Stimulated activated naive CD8-positive, alpha-beta T cell treated with anti-CD3 and anti-CD28 coated beads, Interleukin-15, amount 100 ng/mL, for 72 hours (primary cell): ENCODE measurements at regions not wholly inside any gene's neighbourhood (a gene's known extent, or its start where the extent isn't known, plus 50 kb on each side); places are given as distances from the start of the nearest gene placed in this dataset.
"Not testable (repeated sequence)": the region's sequence is repeated elsewhere in the genome, so short reads cannot be mapped to it uniquely, and the experiment has no call there.

ENCODE experiments used
- ATAC-seq: fragments of 150-1000 bp; cut with Tn5 transposase; 2 replicates; pipeline ENCODE4 v1.10.0; 2021; ENCODE audit warnings: mild to moderate bottlenecking, moderate library complexity
- DNase-seq, 2 donors: peaks; one replicate each; pipeline ENCODE4 v3.0.0; 2021 to 2022
- H3K27ac Mint-ChIP-seq, 2 donors: one replicate each; pipeline ENCODE4 v1.8.0; 2022; ENCODE audit warnings: mild to moderate bottlenecking in 2 of 2, mixed read lengths in 2 of 2, moderate library complexity in 2 of 2
- H3K27me3 Mint-ChIP-seq: one replicate; pipeline ENCODE4 v1.8.0; 2022; ENCODE audit warnings: mixed read lengths
- H3K4me1 Mint-ChIP-seq: one replicate; pipeline ENCODE4 v1.8.0; 2022; ENCODE audit warnings: mild to moderate bottlenecking, mixed read lengths
- H3K4me3 Mint-ChIP-seq, 2 donors: one replicate each; pipeline ENCODE4 v1.8.0; 2022; ENCODE audit warnings: mild to moderate bottlenecking in 2 of 2, mixed read lengths in 2 of 2, moderate library complexity in 1 of 2
- H3K9me3 Mint-ChIP-seq, 2 donors: one replicate each; pipeline ENCODE4 v1.8.0; 2022; ENCODE audit warnings: mixed read lengths in 2 of 2

DNA sequence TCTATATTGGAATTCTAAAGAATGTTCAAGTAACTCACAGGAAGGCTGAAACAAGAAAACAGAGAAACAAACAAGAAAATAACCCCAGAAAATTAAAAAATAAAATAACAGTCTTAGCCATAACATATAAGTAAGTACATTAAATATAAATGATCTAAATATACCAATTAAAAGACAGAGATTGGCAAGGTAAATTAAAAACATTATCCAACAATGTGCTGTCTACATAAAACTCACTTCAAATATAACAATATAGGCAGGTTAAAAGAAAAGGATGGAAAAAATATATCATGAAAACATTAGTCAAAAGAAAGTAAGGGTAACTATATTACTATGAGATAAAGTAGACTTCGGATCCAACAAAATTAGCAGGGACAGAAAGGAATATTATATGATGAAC, 98.1 kb upstream of the NANOS1 start:
- Mint-ChIP-seq H3K27me3 (peaks cover 36% of the 10 kb centered on the region), H3K9me3 (peaks cover 28 to 34% of the 10 kb centered on the region in 2 donors), H3K4me3 (no peak overlapping the region), H3K4me1 (no peaks in the 10 kb centered on the region), H3K27ac (no peak overlapping the region)
- ATAC-seq (no peak), DNase-seq (no peak)

DNA sequence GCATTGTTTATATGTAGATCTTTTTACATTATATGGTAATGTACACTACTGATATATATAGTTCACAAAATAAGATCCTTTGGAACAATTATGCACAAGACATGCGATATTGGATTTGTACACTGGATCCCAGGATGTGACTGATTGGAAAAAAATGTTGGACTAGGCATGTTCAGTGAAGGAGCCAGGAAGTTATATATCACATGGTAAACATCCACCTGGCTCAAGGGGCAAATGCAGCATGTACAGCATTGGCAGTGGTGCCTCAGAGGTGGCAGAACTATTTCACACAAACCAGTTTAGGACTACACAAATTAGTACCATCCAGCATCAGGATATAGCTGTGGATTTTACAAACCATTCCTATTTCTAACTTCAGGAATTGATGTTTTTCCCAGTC, 97.4 kb upstream of the NANOS1 start:
- not testable (repeated sequence) for ATAC-seq, H3K27ac Mint-ChIP-seq, H3K4me1 Mint-ChIP-seq, DNase-seq, H3K4me3 Mint-ChIP-seq
- Mint-ChIP-seq H3K9me3 (peaks cover 28 to 34% of the 10 kb centered on the region in 2 donors), H3K27me3 (peaks cover 37% of the 10 kb centered on the region)

DNA sequence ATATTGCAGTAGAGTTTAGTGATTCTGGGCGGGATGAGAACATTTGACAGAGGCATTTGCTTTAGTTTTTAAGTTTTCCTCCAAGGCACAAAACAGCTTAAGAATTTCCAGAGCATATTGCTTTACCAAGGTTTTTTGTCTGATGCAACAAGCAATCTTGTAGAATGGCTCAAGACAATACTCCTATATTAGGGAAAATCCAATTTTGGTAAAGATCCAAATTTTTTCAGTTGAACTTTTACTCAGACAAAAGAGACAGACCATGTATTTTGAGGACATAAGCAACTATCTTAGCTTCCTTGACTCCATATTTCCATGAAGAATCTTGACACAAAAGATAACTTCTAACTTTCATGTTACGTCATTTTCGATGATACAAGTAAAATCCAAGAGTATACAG, 92.3 kb upstream of the NANOS1 start:
- ATAC-seq (no peak), DNase-seq (no peak)
- Mint-ChIP-seq H3K4me3 (no peak overlapping the region), H3K27me3 (peaks cover 53% of the 10 kb centered on the region), H3K9me3 (peaks cover 18 to 21% of the 10 kb centered on the region in 2 donors), H3K4me1 (no peaks in the 10 kb centered on the region), H3K27ac (no peak overlapping the region)

DNA sequence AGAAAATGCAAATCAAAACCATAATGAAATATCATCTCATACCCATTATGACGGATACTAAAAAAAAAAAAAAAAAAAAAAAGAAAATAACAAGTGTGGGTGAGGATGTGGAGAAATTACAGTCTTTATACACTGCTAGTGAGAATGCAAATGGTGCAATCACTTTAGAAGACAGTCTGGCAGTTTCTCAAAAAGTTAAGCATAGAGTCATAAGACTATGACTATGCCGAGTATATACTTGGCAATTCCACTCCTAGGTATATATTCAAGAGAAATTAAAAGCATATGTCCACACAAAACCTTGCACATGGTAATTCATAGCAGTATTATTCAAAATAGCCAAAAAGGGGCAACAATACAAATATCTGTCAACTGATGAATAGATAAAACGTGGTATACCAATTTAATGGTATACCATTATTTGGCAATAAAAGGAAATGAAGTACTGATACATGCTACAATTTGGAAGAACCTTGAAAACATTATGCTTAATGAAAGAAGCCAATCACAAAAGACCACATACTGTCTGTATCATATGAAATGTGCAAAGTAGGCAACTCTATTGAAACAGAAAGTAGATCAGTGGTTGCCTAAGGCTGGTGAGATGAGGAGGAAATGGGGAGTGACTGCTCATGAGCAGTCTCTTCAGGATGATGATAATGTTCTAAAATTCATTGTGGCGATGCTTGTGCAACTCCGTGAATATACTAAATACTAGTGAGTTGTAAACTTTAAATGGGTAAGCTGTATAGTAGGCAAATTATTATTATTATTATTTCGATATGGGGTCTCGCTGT, 90.1 kb upstream of the NANOS1 start:
- DNase-seq (no peak), ATAC-seq (peak; percentile 54)
- Mint-ChIP-seq H3K4me3 (no peak overlapping the region), H3K4me1 (no peaks in the 10 kb centered on the region), H3K9me3 (peaks cover 9 to 10% of the 10 kb centered on the region in 2 donors), H3K27me3 (peaks cover 32% of the 10 kb centered on the region), H3K27ac (no peak overlapping the region)

DNA sequence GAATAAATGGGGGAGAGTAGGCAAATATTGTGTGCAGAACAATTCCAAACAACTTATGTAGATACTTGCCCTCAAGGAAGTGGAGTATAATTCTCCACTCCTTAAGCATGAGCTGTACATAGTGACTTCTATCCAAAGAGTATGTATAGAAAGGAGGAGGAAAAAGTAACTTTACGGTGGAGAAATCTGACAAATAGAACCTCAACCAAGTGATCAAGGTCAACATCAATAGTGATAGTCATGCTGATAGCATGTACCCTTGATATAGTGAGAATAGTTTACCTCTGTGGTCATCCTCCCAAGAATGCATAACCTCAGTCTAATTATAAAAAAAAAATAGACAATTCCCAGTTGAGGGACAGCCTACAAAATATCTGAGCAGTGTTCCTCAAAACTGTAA, 89.1 kb upstream of the NANOS1 start:
- DNase-seq (no peak), ATAC-seq (no peak)
- H3K9me3 Mint-ChIP-seq: peaks cover 9 to 10% of the 10 kb centered on the region in 2 donors
- H3K4me3 Mint-ChIP-seq: no peak overlapping the region
- H3K27me3 Mint-ChIP-seq: peaks cover 28% of the 10 kb centered on the region
- H3K4me1 Mint-ChIP-seq: no peaks in the 10 kb centered on the region
- no peak overlapping the region for H3K27ac Mint-ChIP-seq

DNA sequence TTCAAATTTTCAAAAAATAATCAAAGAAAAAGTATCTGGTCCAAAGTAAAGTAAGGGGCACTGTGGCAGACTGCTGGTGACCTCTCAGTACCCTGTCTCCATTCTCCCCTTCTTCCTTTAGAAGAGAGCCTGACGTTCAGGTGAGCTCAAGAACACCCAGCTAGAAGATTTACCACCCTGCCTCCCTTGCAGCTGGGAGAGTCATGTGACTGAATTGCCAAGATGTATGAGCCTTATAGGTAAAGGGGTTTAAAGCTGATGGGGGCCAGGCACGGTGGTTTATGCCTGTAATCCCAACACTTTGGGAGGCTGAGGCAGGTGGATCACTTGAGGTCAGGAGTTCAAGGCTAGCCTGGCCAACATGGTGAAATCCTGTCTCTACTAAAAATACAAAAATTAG, 86.3 kb upstream of the NANOS1 start:
- ATAC-seq (no peak), DNase-seq (no peak)
- Mint-ChIP-seq H3K9me3 (peaks cover 9 to 10% of the 10 kb centered on the region in 2 donors), H3K27ac (no peak overlapping the region), H3K27me3 (peaks cover 33% of the 10 kb centered on the region), H3K4me1 (no peaks in the 10 kb centered on the region), H3K4me3 (no peak overlapping the region)

DNA sequence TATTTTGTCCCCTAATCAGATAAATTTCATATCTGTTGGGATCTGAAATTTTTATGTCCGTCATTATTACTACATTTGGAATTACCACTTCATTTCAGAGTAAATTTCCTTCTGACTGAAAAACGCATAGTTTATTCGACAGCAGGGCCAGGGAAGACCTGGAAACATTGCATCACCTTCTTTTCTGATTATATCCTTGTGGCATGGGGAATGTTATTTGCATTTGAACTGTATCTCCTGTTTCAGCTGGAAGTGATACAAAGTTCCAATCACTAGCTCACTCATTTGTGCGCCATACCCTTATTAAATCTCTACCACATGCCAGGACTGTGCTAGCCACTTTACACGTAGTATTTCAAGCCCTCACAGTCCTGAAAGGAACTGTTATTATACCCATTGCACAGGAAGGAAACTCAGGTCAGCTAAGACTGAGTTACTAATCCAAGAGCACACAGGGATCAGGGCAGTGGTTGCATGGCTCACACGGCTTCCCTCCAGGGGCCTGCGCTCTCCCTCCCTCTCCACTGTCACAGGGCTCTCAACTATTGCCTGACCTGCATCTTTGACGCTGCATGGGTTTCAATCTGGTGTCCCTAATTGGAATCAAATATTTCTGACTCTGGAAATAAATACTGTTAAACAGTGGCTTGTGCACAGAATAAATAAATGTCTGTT, 84.4 kb upstream of the NANOS1 start:
- Mint-ChIP-seq H3K27me3 (peaks cover 46% of the 10 kb centered on the region), H3K27ac (no peak overlapping the region), H3K4me1 (no peaks in the 10 kb centered on the region), H3K4me3 (no peak overlapping the region), H3K9me3 (peaks cover 9 to 10% of the 10 kb centered on the region in 2 donors)
- no peak for ATAC-seq
- no peak for DNase-seq

DNA sequence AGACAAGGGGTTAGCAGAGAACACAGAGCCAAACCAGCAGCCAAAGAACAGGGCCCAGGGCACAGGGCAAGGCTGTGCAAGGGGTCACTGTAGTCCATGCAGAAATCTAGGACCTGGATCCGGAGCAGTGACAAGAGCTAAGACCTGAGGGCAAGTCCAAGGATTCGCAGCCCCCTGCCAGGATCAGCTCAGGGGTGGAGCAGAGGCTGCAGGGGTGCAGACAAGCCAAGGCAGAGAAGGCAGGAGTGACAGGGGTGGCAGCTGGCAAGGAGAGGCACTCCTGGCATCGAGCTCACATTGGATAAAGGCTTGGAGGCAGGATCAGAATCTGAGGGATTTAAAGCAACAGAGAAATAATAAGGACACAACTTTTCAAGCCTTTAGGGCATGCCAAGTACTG, 80.7 kb upstream of the NANOS1 start:
- ATAC-seq (no peak), DNase-seq (no peak)
- Mint-ChIP-seq H3K27ac (no peak overlapping the region), H3K27me3 (peaks cover 50% of the 10 kb centered on the region), H3K9me3 (no peaks in the 10 kb centered on the region), H3K4me1 (no peaks in the 10 kb centered on the region), H3K4me3 (no peak overlapping the region)

DNA sequence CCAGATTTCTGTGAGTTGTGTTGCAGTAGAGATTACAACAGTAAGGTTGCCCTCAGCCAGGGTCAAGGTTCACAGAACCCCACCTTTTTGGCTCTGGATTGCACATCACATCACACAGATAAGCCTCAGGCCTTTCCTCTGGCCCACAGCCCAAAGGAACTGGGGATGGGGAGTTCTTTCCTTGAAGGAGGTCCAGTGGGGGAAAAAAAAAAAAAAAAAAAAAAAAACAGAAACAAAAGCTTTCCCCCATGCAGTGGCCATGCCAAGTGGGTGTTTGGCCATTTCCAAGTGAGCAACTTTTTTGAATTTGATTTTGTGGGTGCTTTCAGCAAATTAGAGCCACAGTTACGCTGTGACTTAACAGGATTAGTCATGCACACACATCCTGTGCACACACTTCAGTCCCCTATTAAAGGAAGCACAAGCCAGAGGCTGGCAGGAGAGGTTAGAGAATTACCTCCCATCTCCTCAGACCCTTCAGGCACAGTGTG, 79.3 kb upstream of the NANOS1 start:
- Mint-ChIP-seq H3K4me3 (no peak overlapping the region), H3K9me3 (no peaks in the 10 kb centered on the region), H3K4me1 (no peaks in the 10 kb centered on the region), H3K27ac (no peak overlapping the region), H3K27me3 (peaks cover 54% of the 10 kb centered on the region)
- no peak for DNase-seq
- no peak for ATAC-seq

DNA sequence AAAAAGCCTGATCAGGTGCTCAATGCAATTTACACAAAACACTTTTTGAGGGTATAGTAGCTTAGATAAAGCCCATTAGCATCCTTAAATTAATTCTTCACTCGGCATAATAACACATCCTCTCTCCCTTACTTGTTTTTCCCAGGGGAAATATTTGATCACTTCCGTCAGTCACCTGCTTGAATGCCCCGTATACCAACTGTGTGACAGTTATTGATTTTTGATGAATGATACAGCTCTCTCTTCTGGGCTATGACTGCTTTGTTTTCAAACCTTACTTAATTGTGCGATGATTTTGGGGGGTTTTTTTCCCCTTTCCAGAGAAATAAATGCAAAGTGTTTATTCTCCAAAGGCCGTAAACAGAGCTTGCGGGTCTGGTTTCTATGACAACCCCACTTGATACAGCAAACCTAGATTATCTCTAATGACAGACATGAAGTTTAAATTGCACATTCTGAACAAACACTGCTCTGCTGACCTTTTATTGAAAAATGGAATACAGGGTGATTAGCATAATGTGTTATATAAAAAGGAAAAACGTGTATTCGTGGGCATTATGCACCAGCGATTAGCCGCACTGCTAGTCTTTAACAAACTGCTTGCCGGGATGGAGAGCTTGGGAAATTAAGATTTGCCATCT, 78.4 kb upstream of the NANOS1 start:
- H3K27me3 Mint-ChIP-seq: peaks cover 47% of the 10 kb centered on the region
- no peak overlapping the region for H3K4me3 Mint-ChIP-seq
- DNase-seq: no peak

DNA sequence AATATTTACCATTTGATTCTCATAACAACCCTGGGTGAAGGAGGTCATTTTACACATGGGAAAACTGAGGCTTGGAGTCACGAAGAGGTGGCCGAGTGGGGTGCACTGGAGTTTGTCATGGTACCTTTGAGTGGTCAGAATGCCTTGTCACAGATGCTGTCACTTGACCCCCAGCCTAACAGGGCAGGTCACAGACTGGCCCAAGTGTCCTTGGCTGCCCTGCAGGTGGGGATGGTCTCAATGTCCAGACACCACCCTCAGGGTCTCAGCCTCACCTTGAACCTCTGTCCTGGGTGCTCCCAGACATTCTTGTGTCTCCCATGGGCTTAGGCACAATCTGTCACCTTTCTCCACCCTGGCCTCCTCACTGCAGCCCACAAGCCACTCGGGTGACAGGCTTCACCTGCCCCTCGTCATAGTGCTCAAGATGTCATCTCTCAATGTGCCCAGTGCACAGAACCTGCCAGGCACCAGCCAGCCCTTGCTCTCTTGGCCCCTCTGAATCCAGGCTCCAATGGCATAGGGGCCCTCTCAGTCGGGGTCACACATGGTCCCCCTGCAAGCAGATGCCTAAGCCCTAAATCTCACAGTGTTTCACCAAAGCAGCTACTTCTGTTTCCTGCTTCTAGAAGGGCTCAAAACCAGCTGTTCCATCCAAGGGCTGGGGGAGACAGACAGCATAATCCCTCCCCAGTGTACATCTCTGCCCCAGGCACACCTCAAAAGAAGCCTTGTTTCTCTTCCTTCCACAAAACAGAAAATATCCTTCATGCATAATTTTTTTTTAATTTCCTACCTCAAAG, 76.8 kb upstream of the NANOS1 start:
- DNase-seq (no peak), ATAC-seq (no peak)
- no peaks in the 10 kb centered on the region for H3K4me1 Mint-ChIP-seq
- H3K4me3 Mint-ChIP-seq: no peak overlapping the region
- peak overlapping the region; percentile 14 to 48 for H3K27ac Mint-ChIP-seq
- H3K27me3 Mint-ChIP-seq: peaks cover 36% of the 10 kb centered on the region
- H3K9me3 Mint-ChIP-seq: no peaks in the 10 kb centered on the region

More for the DNA sequence above, 78.4 kb upstream of the NANOS1 start:
- Mint-ChIP-seq H3K9me3 (no peaks in the 10 kb centered on the region), H3K4me1 (no peaks in the 10 kb centered on the region), H3K27ac (no peak overlapping the region)
- no peak for ATAC-seq

DNA sequence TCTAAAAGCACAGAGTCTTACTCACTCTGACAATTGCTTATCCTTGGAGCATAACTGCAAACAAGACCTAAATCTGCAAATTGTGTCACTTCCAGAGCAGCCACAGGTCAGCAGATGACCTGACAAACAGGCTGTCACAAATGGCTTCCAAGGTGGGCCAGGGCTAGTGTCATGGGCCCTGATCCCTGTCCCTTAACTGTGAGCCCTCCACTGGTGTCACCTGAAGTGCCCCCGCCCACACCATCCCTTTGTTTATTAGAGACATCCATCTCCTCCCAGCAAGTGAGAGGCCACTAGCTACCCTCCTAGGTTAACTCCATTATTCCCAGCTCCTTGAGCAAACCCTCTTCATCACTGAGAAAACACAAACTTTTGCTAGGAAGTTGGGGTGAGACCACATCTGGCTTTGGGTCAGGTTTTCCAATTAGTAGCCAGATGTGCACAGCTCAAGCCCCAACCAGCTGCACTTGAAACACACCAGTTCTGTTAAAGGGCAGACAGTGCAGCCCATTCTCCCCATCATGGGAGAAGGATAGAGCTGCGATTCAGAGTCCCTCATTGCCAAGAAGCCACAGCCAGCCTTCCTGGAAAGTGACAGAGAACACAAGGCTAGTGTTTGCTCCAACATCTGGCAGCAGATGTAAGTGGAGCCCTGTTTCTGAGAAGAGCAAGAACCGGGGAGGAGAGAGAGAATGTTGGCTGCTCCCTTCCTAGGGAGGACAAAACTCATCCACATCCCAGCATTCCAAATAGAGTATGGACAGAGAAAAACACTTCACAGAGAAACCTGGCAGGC, 75.7 kb upstream of the NANOS1 start:
- ATAC-seq: no peak
- Mint-ChIP-seq H3K4me1 (no peaks in the 10 kb centered on the region), H3K9me3 (no peaks in the 10 kb centered on the region), H3K27me3 (peaks cover 31% of the 10 kb centered on the region), H3K4me3 (no peak overlapping the region), H3K27ac (no peak overlapping the region)
- DNase-seq: no peak

DNA sequence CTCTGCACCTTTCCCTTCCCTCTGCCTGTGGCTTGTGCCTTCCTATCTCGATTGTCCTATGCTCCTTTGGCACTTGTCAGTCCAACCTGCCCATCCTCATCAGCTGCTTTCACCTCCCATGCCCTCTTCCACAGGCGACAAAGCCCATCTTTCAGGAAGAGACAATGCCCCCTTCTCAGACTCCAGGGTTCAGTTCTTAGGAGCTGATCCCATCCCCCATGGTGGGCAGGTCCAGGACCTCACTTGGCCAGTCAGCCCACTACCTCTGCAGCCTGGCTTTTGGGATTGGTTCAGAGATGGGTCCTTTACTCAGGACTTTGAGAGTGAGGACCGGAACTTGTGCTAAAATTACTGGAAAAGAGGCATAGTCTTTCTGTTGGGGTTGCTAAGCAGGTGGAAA, 74.0 kb upstream of the NANOS1 start:
- Mint-ChIP-seq H3K9me3 (no peaks in the 10 kb centered on the region), H3K27ac (no peak overlapping the region), H3K27me3 (peaks cover 23% of the 10 kb centered on the region), H3K4me3 (no peak overlapping the region), H3K4me1 (no peaks in the 10 kb centered on the region)
- DNase-seq: no peak
- ATAC-seq: no peak

DNA sequence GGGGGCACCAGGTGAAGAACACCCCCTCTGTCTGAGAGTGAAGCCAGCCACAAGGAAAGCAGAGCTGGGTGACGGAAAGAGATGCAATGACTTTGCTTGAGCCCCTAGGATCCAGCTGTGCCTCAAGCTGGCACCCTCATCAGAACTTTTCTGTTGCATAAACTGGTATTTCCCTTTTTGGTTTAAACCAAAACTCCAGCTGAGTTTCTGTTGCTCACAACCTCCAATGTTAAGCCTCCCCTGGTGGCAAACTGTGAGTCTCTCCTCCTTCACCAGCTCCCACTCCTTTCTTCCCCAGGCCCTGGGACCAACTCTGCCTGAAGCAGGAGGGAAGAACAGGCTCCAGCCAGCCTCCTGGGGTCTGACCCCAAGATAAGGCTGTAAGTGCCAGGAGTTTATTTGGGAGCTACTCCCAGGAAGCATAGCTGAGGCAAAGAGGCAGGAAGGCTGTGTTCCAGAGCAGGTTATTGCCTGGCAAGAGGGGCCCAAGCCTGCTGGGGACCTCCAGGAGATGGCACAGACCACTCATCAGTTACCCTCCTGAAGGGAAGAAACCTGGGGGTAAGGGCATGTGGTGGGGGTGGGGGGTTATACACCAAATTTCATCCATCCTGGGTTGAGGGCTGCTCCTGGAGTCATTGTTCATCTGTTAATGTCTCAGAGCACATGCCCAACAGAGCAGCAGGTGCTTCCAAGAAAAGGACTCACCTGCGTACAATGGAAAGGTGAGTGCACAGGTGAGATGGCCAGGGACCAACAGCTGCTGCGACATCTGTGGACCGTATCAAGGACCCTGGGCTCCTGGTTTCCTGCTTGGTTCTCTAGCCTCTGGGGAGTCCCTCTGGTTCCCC, 73.3 kb upstream of the NANOS1 start:
- ATAC-seq (no peak), DNase-seq (no peak)
- no peaks in the 10 kb centered on the region for H3K9me3 Mint-ChIP-seq
- peak overlapping the region in 1 of 2 donors; percentile 39 for H3K27ac Mint-ChIP-seq
- no peak overlapping the region for H3K4me3 Mint-ChIP-seq
- H3K27me3 Mint-ChIP-seq: peaks cover 23% of the 10 kb centered on the region
- peaks cover under 1% of the 10 kb centered on the region for H3K4me1 Mint-ChIP-seq
